T-helper 17 cell (primary cell): ENCODE measurements at regions not wholly inside any gene's neighbourhood (a gene's known extent, or its start where the extent isn't known, plus 50 kb on each side); places are given as distances from the start of the nearest gene placed in this dataset.

Experiments used
- ATAC-seq: fragments of 150-1000 bp; cut with Tn5 transposase; 2 replicates; pipeline ENCODE4 v1.10.0; 2021; ENCODE audit warnings: mild to moderate bottlenecking, moderate library complexity
- DNase-seq, 3 donors: peaks; one replicate each; pipeline versions ENCODE4 v3.0.0 to v3.0.0-alpha.2; 2020 to 2021
- H3K9me3 ChIP-seq: one replicate; pipeline ENCODE4 v1.7.0; 2013; ENCODE audit warnings: low read length, mild to moderate bottlenecking; ENCODE audit not compliant: control insufficient read depth, poor library complexity, severe bottlenecking
- H3K27ac Mint-ChIP-seq: one replicate; pipeline ENCODE4 v1.8.0; 2022; ENCODE audit warnings: mild to moderate bottlenecking, moderate library complexity, mixed read lengths
- H3K27me3 Mint-ChIP-seq: one replicate; pipeline ENCODE4 v1.8.0; 2022; ENCODE audit warnings: mixed read lengths
- H3K36me3 Mint-ChIP-seq: one replicate; pipeline ENCODE4 v1.8.0; 2022; ENCODE audit warnings: low read depth, mixed read lengths
- H3K4me1 Mint-ChIP-seq: one replicate; pipeline ENCODE4 v1.8.0; 2022; ENCODE audit warnings: mild to moderate bottlenecking, mixed read lengths
- H3K4me3 Mint-ChIP-seq: one replicate; pipeline ENCODE4 v1.8.0; 2022; ENCODE audit warnings: mild to moderate bottlenecking, moderate library complexity, mixed read lengths

- DNase-seq (no peak), ATAC-seq (no peak)
- H3K27ac Mint-ChIP-seq, result no peak overlapping the region
- no peaks in the 10 kb centered on the region for H3K27me3 Mint-ChIP-seq
- no peaks in the 10 kb centered on the region for H3K4me1 Mint-ChIP-seq
- H3K9me3 ChIP-seq, result no peaks in the 10 kb centered on the region
- no peak overlapping the region for H3K4me3 Mint-ChIP-seq
- no peaks in the 10 kb centered on the region for H3K36me3 Mint-ChIP-seq
These were observed 1585.5 kb upstream of the LRRTM3 start for GRCh38 chr10:65340340-65340739.

- no peak overlapping the region for H3K27ac Mint-ChIP-seq
- H3K36me3 Mint-ChIP-seq, result no peaks in the 10 kb centered on the region
- H3K9me3 ChIP-seq, result no peaks in the 10 kb centered on the region
- no peaks in the 10 kb centered on the region for H3K27me3 Mint-ChIP-seq
- no peaks in the 10 kb centered on the region for H3K4me1 Mint-ChIP-seq
- DNase-seq (no peak), ATAC-seq (no peak)
- H3K4me3 Mint-ChIP-seq, result no peak overlapping the region
These were observed 1584.4 kb upstream of the LRRTM3 start for GRCh38 chr10:65341323-65341925.

GRCh38 chr10:65342245-65342644, 1583.6 kb upstream of the LRRTM3 start:
- ATAC-seq (no peak), DNase-seq (no peak)
- Mint-ChIP-seq H3K4me3 (no peak overlapping the region), H3K27me3 (no peaks in the 10 kb centered on the region), H3K27ac (no peak overlapping the region), H3K4me1 (no peaks in the 10 kb centered on the region), H3K36me3 (no peaks in the 10 kb centered on the region)
- H3K9me3 ChIP-seq, result no peaks in the 10 kb centered on the region

- Mint-ChIP-seq H3K4me3 (no peak overlapping the region), H3K36me3 (no peaks in the 10 kb centered on the region), H3K27ac (no peak overlapping the region), H3K4me1 (no peaks in the 10 kb centered on the region), H3K27me3 (no peaks in the 10 kb centered on the region)
- ATAC-seq (no peak), DNase-seq (no peak)
- no peaks in the 10 kb centered on the region for H3K9me3 ChIP-seq
These were observed 1579.4 kb upstream of the LRRTM3 start for GRCh38 chr10:65346466-65346865.

GRCh38 chr10:65348637-65349036, 1577.2 kb upstream of the LRRTM3 start:
- H3K4me3 Mint-ChIP-seq, result no peak overlapping the region
- DNase-seq (no peak), ATAC-seq (no peak)
- no peaks in the 10 kb centered on the region for H3K36me3 Mint-ChIP-seq
- no peak overlapping the region for H3K27ac Mint-ChIP-seq
- H3K4me1 Mint-ChIP-seq, result no peaks in the 10 kb centered on the region
- H3K9me3 ChIP-seq, result no peaks in the 10 kb centered on the region
- no peaks in the 10 kb centered on the region for H3K27me3 Mint-ChIP-seq

GRCh38 chr10:65350611-65351010, 1575.2 kb upstream of the LRRTM3 start:
- ATAC-seq (no peak), DNase-seq (no peak)
- Mint-ChIP-seq H3K36me3 (no peaks in the 10 kb centered on the region), H3K27me3 (no peaks in the 10 kb centered on the region), H3K27ac (no peak overlapping the region), H3K4me1 (no peaks in the 10 kb centered on the region), H3K4me3 (no peak overlapping the region)
- no peaks in the 10 kb centered on the region for H3K9me3 ChIP-seq

- Mint-ChIP-seq H3K27ac (no peak overlapping the region), H3K4me1 (no peaks in the 10 kb centered on the region), H3K36me3 (no peaks in the 10 kb centered on the region), H3K27me3 (no peaks in the 10 kb centered on the region), H3K4me3 (no peak overlapping the region)
- H3K9me3 ChIP-seq, result no peaks in the 10 kb centered on the region
- no peak for DNase-seq
- ATAC-seq, result no peak
These were observed 1570.6 kb upstream of the LRRTM3 start for GRCh38 chr10:65355141-65355680.

- H3K27ac Mint-ChIP-seq, result no peak overlapping the region
These were observed 1567.3 kb upstream of the LRRTM3 start for GRCh38 chr10:65358565-65358964.

GRCh38 chr10:65360497-65360896, 1565.3 kb upstream of the LRRTM3 start:
- ATAC-seq (no peak), DNase-seq (no peak)
- no peaks in the 10 kb centered on the region for H3K9me3 ChIP-seq
- no peaks in the 10 kb centered on the region for H3K36me3 Mint-ChIP-seq
- H3K27ac Mint-ChIP-seq, result no peak overlapping the region
- H3K27me3 Mint-ChIP-seq, result no peaks in the 10 kb centered on the region
- H3K4me3 Mint-ChIP-seq, result no peak overlapping the region
- H3K4me1 Mint-ChIP-seq, result no peaks in the 10 kb centered on the region

More at GRCh38 chr10:65358565-65358964, 1567.3 kb upstream of the LRRTM3 start:
- DNase-seq, result no peak
- no peak for ATAC-seq
- H3K9me3 ChIP-seq, result no peaks in the 10 kb centered on the region
- Mint-ChIP-seq H3K27me3 (no peaks in the 10 kb centered on the region), H3K4me1 (no peaks in the 10 kb centered on the region), H3K36me3 (no peaks in the 10 kb centered on the region), H3K4me3 (no peak overlapping the region)

- no peaks in the 10 kb centered on the region for H3K36me3 Mint-ChIP-seq
- no peak overlapping the region for H3K4me3 Mint-ChIP-seq
- no peaks in the 10 kb centered on the region for H3K27me3 Mint-ChIP-seq
- DNase-seq (no peak), ATAC-seq (no peak)
- H3K27ac Mint-ChIP-seq, result no peak overlapping the region
- peaks cover 4% of the 10 kb centered on the region for H3K9me3 ChIP-seq
- H3K4me1 Mint-ChIP-seq, result no peaks in the 10 kb centered on the region
These were observed 1560.0 kb upstream of the LRRTM3 start for GRCh38 chr10:65365878-65366277.

GRCh38 chr10:65367706-65368105, 1558.1 kb upstream of the LRRTM3 start:
- Mint-ChIP-seq H3K36me3 (no peaks in the 10 kb centered on the region), H3K27ac (no peak overlapping the region), H3K4me3 (no peak overlapping the region), H3K27me3 (no peaks in the 10 kb centered on the region), H3K4me1 (no peaks in the 10 kb centered on the region)
- no peak for ATAC-seq
- no peak for DNase-seq
- peaks cover 4% of the 10 kb centered on the region for H3K9me3 ChIP-seq

- ATAC-seq, result no peak
- Mint-ChIP-seq H3K27ac (no peak overlapping the region), H3K4me1 (no peaks in the 10 kb centered on the region), H3K27me3 (no peaks in the 10 kb centered on the region), H3K36me3 (no peaks in the 10 kb centered on the region), H3K4me3 (no peak overlapping the region)
- no peaks in the 10 kb centered on the region for H3K9me3 ChIP-seq
- DNase-seq, result no peak
These were observed 1550.3 kb upstream of the LRRTM3 start for GRCh38 chr10:65375528-65375927.

GRCh38 chr10:65377687-65378086, 1548.1 kb upstream of the LRRTM3 start:
- Mint-ChIP-seq H3K4me1 (no peaks in the 10 kb centered on the region), H3K36me3 (no peaks in the 10 kb centered on the region), H3K27me3 (no peaks in the 10 kb centered on the region), H3K27ac (no peak overlapping the region), H3K4me3 (no peak overlapping the region)
- ATAC-seq, result no peak
- H3K9me3 ChIP-seq, result no peaks in the 10 kb centered on the region
- no peak for DNase-seq

GRCh38 chr10:65394502-65395297, 1531.1 kb upstream of the LRRTM3 start:
- H3K4me1 Mint-ChIP-seq, result no peaks in the 10 kb centered on the region
- ATAC-seq, result no peak
- no peaks in the 10 kb centered on the region for H3K9me3 ChIP-seq
- no peak for DNase-seq
- H3K27ac Mint-ChIP-seq, result no peak overlapping the region
- no peaks in the 10 kb centered on the region for H3K36me3 Mint-ChIP-seq
- no peaks in the 10 kb centered on the region for H3K27me3 Mint-ChIP-seq
- H3K4me3 Mint-ChIP-seq, result no peak overlapping the region
